Gastrocnemius medialis (tissue), 4 donors: ENCODE measurements at regions not wholly inside any gene's neighbourhood (a gene's known extent, or its start where the extent isn't known, plus 50 kb on each side); places are given as distances from the start of the nearest gene placed in this dataset.
"Not testable (repeated sequence)": the region's sequence is repeated elsewhere in the genome, so short reads cannot be mapped to it uniquely, and the experiment has no call there.

Experiments used
- POLR2A ChIP-seq, 2 donors: fragments of 450-650 bp; IDR thresholded peaks; one replicate each; pipeline ENCODE4 v1.6.1; 2017; ENCODE audit warnings: antibody characterized with exemption in 2 of 2, mild to moderate bottlenecking in 2 of 2, moderate library complexity in 2 of 2
- TF ChIP-seq, protein P1 (sequence below), 5 experiments: fragments of 450-650 bp in 3 of 5; fragments of 200-600 bp in 2 of 5; sonication (generic) in 2 of 5; IDR thresholded peaks in 4 of 5; conservative IDR thresholded peaks in 1 of 5; 1 replicate in 4 of 5; 2 replicates in 1 of 5; pipeline ENCODE4 v1.5.1; 2016 to 2019; ENCODE audit warnings: antibody characterized with exemption in 5 of 5, mild to moderate bottlenecking in 3 of 5, moderate library complexity in 3 of 5

GRCh38 chr12:60213272-60213671 lies 617.4 kb downstream of the SLC16A7 start:
- TF ChIP-seq, protein P1, sequence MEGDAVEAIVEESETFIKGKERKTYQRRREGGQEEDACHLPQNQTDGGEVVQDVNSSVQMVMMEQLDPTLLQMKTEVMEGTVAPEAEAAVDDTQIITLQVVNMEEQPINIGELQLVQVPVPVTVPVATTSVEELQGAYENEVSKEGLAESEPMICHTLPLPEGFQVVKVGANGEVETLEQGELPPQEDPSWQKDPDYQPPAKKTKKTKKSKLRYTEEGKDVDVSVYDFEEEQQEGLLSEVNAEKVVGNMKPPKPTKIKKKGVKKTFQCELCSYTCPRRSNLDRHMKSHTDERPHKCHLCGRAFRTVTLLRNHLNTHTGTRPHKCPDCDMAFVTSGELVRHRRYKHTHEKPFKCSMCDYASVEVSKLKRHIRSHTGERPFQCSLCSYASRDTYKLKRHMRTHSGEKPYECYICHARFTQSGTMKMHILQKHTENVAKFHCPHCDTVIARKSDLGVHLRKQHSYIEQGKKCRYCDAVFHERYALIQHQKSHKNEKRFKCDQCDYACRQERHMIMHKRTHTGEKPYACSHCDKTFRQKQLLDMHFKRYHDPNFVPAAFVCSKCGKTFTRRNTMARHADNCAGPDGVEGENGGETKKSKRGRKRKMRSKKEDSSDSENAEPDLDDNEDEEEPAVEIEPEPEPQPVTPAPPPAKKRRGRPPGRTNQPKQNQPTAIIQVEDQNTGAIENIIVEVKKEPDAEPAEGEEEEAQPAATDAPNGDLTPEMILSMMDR (IDR thresholded peaks at IDR 0.05 in 4 of 5, conservative IDR thresholded peaks at IDR 0.05 in 1 of 5), result not testable (repeated sequence)
- not testable (repeated sequence) for TF ChIP-seq POLR2A (IDR thresholded peaks at IDR 0.05)
